ENCODE measurements at regions not wholly inside any gene's neighbourhood (a gene's known extent, or its start where the extent isn't known, plus 50 kb on each side); places are given as distances from the start of the nearest gene placed in this dataset.
A peak's percentile ranks its signal among the peaks of the same experiment; 100 is the strongest.

DNA sequence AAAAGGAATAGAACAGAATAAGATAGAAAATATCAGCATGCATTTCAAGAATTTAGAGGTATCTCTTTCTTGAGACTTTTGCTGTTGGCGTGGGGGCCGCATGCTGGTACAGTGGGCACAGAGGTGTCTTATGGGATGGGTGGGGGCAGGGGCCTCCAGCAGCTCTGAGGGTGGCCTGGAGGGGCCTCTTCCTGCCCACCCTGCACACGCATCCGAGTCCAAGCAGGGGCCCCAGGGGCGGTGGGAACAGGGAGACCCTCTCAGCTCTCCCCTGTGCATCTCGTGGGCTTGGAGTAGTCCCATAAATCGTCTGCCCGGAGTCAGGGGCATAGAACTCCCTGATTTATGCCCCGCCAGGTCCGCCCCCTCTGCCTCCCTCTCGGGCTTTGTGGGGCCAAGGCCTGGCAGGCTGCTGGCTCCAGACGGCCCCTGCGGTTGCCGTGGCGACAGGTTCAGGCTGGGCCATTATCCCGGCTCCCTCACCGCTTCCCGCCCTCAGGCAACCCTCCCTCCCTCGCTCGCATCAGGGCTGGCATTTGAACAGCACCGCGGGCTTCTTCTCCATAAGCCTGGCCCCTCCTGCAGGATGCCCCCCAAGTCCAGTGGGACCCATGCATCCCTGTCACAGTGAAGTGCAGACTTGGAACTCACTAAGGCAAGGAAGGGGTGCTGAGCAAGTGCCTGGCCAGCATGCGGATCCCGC lies 133.2 kb upstream of the ZBTB40 start:
- Mint-ChIP-seq H3K4me1 (ENCODE audit: unreplicated experiment) (peaks cover 3% of the 10 kb centered on the region), H3K36me3 (ENCODE audit: low read depth, unreplicated experiment) (no peaks in the 10 kb centered on the region), H3K4me3 (ENCODE audit: unreplicated experiment) (no peak overlapping the region), H3K9me3 (ENCODE audit: unreplicated experiment) (no peaks in the 10 kb centered on the region), H3K27ac (ENCODE audit: unreplicated experiment) (no peak overlapping the region), H3K27me3 (ENCODE audit: unreplicated experiment) (peaks cover 6% of the 10 kb centered on the region)
- TF ChIP-seq, protein P1, sequence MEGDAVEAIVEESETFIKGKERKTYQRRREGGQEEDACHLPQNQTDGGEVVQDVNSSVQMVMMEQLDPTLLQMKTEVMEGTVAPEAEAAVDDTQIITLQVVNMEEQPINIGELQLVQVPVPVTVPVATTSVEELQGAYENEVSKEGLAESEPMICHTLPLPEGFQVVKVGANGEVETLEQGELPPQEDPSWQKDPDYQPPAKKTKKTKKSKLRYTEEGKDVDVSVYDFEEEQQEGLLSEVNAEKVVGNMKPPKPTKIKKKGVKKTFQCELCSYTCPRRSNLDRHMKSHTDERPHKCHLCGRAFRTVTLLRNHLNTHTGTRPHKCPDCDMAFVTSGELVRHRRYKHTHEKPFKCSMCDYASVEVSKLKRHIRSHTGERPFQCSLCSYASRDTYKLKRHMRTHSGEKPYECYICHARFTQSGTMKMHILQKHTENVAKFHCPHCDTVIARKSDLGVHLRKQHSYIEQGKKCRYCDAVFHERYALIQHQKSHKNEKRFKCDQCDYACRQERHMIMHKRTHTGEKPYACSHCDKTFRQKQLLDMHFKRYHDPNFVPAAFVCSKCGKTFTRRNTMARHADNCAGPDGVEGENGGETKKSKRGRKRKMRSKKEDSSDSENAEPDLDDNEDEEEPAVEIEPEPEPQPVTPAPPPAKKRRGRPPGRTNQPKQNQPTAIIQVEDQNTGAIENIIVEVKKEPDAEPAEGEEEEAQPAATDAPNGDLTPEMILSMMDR (IDR thresholded peaks at IDR 0.05; ENCODE audit: unreplicated experiment) = no peak
- peak; percentile 32 for DNase-seq (ENCODE audit: low spot score)

DNA sequence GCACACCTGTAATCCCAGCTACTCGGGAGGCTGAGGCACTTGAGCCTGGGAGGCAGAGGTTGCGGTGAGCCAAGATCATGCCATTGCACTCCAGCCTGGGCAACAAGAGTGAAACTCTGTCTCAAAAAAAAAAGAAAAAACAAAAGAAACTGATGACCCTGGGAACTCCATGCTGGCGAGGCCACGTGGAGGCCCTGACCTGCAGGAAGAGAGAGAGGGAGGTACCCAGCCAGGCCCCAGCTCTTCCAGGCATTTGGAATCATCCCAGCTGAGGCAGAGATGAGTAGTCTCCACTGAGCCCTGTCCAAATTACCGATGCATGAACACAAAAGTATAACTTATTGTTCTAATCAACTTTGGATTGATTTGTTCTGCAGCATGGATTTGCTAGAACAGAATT lies 132.0 kb upstream of the ZBTB40 start:
- no peak overlapping the region for H3K4me3 Mint-ChIP-seq (ENCODE audit: unreplicated experiment)
- H3K36me3 Mint-ChIP-seq (ENCODE audit: low read depth, unreplicated experiment) = no peaks in the 10 kb centered on the region
- peaks cover 3% of the 10 kb centered on the region for H3K4me1 Mint-ChIP-seq (ENCODE audit: unreplicated experiment)
- H3K27me3 Mint-ChIP-seq (ENCODE audit: unreplicated experiment) = peaks cover 4% of the 10 kb centered on the region
- no peaks in the 10 kb centered on the region for H3K9me3 Mint-ChIP-seq (ENCODE audit: unreplicated experiment)
- DNase-seq (ENCODE audit: low spot score) = no peak
- TF ChIP-seq, protein P1 (IDR thresholded peaks at IDR 0.05; ENCODE audit: unreplicated experiment) = no peak
- no peak overlapping the region for H3K27ac Mint-ChIP-seq (ENCODE audit: unreplicated experiment)

GRCh38 chr1:22320587-22321344 lies 130.9 kb upstream of the ZBTB40 start:
- H3K4me1 Mint-ChIP-seq (ENCODE audit: unreplicated experiment) = peaks cover 3% of the 10 kb centered on the region
- H3K27ac Mint-ChIP-seq (ENCODE audit: unreplicated experiment) = no peak overlapping the region
- no peaks in the 10 kb centered on the region for H3K9me3 Mint-ChIP-seq (ENCODE audit: unreplicated experiment)
- TF ChIP-seq, protein P1 (IDR thresholded peaks at IDR 0.05; ENCODE audit: unreplicated experiment) = no peak
- no peak for DNase-seq (ENCODE audit: low spot score)
- no peaks in the 10 kb centered on the region for H3K36me3 Mint-ChIP-seq (ENCODE audit: low read depth, unreplicated experiment)
- no peak overlapping the region for H3K4me3 Mint-ChIP-seq (ENCODE audit: unreplicated experiment)
- H3K27me3 Mint-ChIP-seq (ENCODE audit: unreplicated experiment) = no peaks in the 10 kb centered on the region

- Mint-ChIP-seq H3K27me3 (ENCODE audit: unreplicated experiment) (no peaks in the 10 kb centered on the region), H3K4me1 (ENCODE audit: unreplicated experiment) (peaks cover 9% of the 10 kb centered on the region), H3K9me3 (ENCODE audit: unreplicated experiment) (no peaks in the 10 kb centered on the region), H3K36me3 (ENCODE audit: low read depth, unreplicated experiment) (no peaks in the 10 kb centered on the region), H3K4me3 (ENCODE audit: unreplicated experiment) (no peak overlapping the region), H3K27ac (ENCODE audit: unreplicated experiment) (no peak overlapping the region)
- no peak for DNase-seq (ENCODE audit: low spot score)
- TF ChIP-seq, protein P1 (IDR thresholded peaks at IDR 0.05; ENCODE audit: unreplicated experiment) = no peak
Measured at GRCh38 chr1:22321917-22322316, 129.7 kb upstream of the ZBTB40 start.

Data from endothelial cell (in vitro differentiated cells).